ENCODE measurements at regions not wholly inside any gene's neighbourhood (a gene's known extent, or its start where the extent isn't known, plus 50 kb on each side); places are given as distances from the start of the nearest gene placed in this dataset.

DNA sequence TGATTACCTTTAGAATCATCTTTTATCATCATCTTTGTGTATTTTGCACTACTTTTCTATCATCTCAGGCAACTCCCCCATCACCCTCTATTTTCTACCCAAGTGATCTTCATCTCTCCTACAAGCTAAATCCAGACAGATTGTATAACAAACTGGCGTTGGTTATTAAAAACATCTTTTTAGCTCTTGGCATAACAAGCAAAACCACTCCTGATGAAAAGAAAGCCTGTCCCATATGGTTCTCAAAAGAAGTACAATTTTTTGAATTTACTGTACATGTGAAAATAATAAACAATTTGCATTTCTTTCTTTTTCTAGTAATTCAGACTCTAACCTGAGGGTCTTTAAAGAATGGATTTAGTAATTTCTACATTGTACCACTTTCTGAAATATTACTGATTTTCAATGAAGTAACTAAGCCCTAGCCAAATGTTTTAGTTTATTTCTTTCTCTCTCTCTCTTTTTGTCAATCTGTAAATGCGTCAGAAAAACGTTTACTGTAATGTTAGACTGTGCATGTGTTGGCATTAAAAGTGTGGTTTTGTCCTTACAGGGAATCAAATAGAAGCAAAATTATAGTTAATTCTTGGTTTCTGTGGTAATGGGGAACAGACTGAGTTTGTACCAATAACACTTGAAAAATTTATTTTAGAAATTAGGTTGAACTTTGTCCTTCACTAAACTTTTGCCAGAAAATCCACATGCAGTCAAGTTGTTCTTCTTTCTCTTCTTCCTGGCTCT lies 52.5 kb upstream of the RPS23 start:
- no peak for FAIRE-seq

DNA sequence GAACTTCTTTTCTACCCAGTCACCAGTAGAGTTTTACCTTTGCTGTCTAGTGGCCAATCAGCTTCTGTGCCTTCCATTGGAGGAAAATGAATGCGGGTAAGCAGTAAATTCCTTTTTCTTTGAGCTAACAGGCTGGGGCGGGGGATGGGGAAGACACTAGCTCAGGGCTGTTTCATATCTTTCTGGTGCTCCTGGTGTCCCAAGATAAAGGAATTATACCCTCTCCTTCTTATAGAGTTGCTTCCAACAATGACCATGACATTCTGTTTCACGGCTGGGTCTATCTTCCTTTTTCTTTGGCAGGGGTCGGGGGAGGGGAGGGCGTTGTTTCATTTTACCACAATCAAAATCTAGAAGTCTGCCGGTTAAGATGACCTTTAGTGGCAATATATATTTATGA lies 51.2 kb upstream of the RPS23 start:
- no peak for FAIRE-seq

All from endometrium (tissue), 2 donors.